NOMO-1 treated with DMSO at 0.1 percent for 48 hours (cell line): ENCODE measurements at regions not wholly inside any gene's neighbourhood (a gene's known extent, or its start where the extent isn't known, plus 50 kb on each side); places are given as distances from the start of the nearest gene placed in this dataset.

ENCODE experiments used
- DNase-seq: peaks from one replicate; lab custom pipeline; 2025; ENCODE audit not compliant: unreplicated experiment; lab: John Stamatoyannopoulos, UW

GRCh38 chr12:88784166-88784565 is 203.9 kb upstream of the KITLG start:
- DNase-seq, result no peak

DNA sequence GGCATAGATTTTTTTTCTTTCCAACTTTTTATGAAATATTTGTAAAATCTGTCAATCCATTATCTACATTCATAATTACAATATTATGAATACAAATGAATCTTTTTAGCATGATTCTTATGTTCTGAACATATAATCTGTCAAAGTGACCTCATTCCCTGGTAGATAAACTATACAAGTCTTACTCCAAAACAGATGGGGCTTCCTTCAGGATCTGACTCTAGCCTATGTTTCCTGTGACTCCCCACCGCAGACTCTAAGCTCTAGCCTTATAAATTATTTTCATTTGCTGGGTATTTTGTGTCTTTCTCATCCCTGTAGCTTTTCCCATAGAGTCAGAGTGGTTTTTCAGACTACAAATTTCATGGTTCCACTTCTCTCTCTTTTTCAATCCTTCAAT is 202.1 kb upstream of the KITLG start:
- DNase-seq, result no peak

DNA sequence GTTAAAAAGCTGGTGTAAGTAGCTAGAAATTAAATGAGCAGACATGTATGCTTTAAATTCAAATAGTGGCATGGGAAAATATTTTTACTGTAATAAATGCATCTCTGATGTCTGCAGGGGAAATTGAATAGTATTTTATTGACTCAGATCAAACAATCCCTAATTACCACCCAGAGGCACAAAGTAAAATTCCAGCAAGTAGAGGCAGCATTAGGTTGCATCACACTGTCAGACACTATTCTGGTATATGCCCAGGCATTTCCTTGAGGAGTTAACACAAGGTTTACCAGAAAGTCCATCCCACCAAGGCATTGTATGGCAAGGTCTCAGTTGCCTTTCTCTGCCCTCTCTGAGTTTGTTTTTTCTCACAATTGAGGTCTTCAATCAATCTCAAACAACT is 201.6 kb upstream of the KITLG start:
- DNase-seq, result no peak

GRCh38 chr12:88778064-88778463 is 197.8 kb upstream of the KITLG start:
- no peak for DNase-seq

- DNase-seq, result no peak
These were observed 195.5 kb upstream of the KITLG start for GRCh38 chr12:88775742-88776151.

GRCh38 chr12:88767699-88768098 is 187.4 kb upstream of the KITLG start:
- no peak for DNase-seq

GRCh38 chr12:88764781-88765480 is 184.7 kb upstream of the KITLG start:
- no peak for DNase-seq

DNA sequence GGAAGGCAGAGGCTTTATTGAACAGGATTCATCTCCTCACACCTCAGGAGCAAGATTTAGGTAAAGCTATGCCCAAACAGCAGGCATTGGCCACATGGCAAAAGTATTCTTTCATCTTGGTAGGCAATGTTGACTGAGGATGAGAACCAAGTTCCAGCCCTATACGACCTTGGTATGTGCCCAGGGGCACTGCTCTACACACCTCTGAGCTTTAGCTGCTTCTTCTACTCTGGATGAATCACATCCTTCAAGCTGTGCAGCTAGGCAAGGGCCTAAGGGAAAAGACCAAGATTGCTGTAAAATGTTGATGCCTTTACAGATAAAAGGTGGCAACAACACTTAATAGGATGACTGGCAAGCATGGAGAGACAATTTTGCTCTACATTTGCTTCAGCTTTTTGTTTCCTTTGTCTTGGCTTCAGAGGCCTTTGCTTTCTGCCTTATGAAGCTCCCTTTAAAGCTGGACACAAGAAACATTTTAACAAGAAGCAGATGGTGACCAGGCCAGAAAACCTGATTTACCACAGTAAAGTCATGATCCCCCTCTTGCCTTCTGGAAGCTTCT is 183.3 kb upstream of the KITLG start:
- no peak for DNase-seq

- no peak for DNase-seq
These were observed 177.9 kb upstream of the KITLG start for GRCh38 chr12:88758176-88758575.

- no peak for DNase-seq
These were observed 176.6 kb upstream of the KITLG start for GRCh38 chr12:88756917-88757316.

GRCh38 chr12:88756153-88756552 is 175.9 kb upstream of the KITLG start:
- DNase-seq, result no peak

- no peak for DNase-seq
These were observed 173.4 kb upstream of the KITLG start for GRCh38 chr12:88753707-88754106.

DNA sequence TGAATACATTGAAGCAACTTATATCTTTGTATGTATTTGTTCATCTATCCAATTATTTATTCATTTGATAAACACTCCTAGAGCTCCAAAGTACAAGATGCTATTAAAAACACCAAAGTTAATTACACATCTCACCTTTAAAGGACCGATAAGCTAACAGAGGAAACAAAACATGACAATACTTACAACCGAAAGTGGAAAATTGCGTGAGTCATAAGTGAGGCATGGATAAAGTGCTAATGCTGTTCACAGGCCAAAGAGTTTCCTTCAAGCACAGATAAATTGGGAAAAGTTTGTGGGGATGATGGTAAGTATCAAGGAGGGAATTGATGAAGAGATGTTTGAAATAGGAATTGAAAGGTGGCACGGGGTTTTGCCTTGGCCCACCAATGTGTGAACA is 172.8 kb upstream of the KITLG start:
- DNase-seq, result no peak

GRCh38 chr12:88752183-88752582 is 171.9 kb upstream of the KITLG start:
- no peak for DNase-seq

DNA sequence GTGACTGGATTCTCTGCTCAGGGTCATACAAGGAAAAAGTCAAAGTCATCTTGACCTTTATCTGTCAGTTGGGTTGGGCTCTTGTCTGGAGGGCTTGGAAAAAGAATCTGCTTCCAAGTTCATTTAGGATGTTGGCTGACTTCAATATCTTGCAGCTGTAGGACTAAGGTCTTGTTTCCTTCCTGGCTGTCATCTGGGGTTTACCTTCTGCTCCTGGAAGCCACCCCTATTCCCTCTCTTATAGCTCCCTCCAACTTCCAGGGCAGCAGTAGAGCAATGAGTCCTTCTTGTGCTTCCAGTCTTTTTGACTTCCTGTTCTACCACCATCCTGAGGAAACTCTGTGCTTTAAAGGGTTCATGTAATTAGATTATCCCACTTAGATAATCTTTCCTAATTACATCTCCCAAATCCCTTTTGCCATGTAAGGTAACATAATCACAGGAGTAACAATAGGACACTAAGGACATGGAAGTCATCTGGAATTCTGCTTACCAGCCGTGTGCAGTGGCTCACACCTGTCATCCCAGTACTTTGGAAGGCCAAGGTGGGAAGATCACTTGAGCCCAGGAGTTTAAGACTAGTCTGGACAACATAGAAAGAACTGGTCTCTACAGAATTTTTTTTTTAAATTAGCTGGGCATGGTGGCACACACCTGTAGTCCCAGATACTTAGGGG is 170.7 kb upstream of the KITLG start:
- DNase-seq, result no peak

GRCh38 chr12:88746386-88746785 is 166.1 kb upstream of the KITLG start:
- DNase-seq, result no peak

GRCh38 chr12:88743946-88744685 is 163.8 kb upstream of the KITLG start:
- DNase-seq, result no peak

DNA sequence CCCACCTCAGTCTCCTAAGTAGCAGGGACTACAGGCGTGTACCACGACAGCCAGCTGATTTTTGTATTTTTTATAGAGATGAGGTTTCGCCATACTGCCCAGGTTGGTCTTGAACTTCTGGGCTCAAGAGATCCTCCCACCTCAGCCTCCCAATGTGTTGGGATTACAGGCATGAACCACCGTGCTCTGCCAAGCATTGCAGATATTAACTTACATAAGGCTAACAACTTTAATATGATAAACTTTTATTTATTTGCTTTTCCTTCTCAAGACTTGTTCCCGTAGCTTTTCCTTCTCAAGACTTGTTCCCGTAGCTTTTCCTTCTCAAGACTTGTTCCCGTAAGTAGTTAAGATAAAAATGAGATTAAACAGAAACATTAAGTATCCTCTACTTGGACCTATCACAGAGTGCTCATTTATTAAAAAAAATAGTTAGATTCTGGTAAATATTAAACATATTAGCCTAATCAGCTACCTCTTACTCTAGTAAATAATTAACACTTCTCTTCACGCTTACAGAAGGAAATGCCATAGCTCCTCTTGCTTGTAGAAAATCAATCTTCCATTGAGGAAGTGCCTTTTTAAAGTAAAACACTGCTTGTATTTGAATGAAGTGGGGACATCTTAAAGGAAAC is 157.7 kb upstream of the KITLG start:
- DNase-seq, result no peak

GRCh38 chr12:88736031-88736430 is 155.8 kb upstream of the KITLG start:
- DNase-seq, result no peak

DNA sequence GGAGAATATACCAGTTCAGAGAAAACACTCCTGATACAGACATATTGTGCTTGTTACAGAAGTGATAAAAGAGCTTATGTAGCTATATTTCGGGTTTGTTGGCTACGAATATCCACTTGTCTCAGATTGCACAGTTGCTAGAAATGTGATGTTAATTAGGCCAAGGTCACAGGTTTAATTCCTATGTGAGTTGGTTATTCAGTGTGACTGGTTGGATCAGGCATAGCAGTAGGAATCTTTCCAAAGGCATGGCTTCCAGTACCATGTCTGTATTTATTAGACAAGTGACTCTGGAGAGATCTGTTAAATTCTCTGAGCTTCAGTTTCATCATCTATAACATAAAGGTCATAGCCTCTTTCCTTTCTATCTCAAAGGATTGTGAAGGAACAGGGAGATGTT is 152.7 kb upstream of the KITLG start:
- DNase-seq, result no peak

GRCh38 chr12:88729196-88729595 is 148.9 kb upstream of the KITLG start:
- no peak for DNase-seq
